Activated naive CD4-positive, alpha-beta T cell (primary cell): ENCODE measurements at regions not wholly inside any gene's neighbourhood (a gene's known extent, or its start where the extent isn't known, plus 50 kb on each side); places are given as distances from the start of the nearest gene placed in this dataset.

Experiments used
- DNase-seq, 4 experiments: peaks; one replicate each; lab custom pipeline; 2025; lab: John Stamatoyannopoulos, UW

DNA sequence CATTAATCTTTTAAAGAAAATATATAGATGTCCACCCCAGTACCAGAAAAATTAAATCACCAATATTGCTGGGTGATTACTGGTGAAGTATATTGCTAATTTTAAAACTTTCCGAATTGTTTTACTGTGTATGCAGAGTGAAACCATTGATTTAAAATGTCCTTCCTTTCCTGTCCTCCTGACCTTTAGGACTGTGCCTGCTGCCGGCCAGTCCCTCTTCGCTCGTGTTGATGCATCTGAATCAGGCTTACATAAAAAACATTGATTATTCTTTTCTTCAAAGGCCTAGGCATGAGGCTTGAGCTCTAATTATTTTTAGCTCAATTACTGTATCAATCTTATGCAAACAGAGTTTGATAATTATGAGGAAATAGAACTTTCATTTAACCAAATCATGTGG is 1128.1 kb downstream of the BRINP3 start:
- no peak for DNase-seq

DNA sequence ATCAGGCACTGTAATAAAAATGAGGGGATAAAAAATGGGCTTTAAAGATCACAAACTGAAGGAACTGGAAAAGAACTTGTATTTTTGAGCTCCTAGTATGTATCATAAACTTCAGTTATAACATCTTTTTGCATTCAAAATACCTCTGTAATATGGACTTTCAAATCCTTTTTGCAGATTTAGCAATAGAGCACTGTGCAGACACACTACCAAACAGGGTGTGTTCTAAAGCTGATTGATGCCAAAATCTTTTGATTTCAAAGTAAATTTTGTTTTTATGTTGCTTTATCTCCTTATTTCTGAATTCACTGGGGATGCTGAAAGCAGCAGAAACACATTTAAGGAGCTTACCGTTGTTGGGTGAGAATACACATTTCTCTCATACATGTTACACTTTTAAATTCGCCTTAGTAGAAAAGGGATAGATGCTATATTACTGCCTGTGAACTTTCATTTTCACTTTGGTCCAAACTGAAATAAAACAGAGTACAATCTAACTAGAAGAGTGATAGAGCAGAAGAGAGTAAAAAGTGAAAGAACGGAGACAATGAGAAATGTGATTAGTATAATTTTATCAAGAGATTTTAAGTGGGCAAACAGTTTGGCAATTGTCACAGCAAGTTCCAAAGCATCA is 1126.6 kb downstream of the BRINP3 start:
- no peak for DNase-seq

DNA sequence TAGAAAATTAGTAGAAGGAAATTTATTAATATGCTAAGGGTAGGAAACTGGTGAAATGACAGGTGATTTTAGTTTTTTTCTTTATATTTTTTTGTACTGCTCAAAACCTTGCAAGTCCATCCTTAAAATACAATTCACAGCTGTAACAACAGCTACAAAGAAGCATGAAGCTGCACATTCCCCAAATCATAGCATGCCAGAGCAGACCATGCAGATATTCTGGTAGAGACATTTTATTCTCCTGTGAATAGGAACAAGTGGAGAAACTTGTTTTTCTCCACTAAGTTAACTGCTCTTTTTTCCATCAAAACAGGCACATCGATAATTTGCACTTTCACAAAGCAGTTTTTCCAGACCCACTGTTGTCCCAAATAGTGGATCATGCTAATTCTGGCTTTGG is 1125.7 kb downstream of the BRINP3 start:
- DNase-seq = no peak

DNA sequence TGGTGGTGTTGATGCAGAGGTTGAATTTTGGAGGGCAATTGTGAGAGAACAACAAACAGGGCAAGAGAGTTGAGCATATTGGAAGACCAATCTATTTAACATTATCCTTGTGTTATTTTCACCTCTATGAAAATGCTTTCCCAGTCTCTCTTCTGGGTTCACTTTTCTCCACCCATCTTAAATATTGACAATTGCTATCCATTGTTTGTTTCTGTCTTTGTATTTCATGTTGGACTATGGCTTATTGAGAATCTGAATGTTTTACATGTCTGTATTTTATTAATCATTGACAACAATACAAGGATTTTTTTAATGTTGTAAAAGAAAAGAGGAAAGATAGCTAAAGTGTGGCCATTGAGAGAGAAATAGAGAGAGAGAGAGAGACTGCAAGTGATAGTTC is 1121.5 kb downstream of the BRINP3 start:
- DNase-seq = no peak

DNA sequence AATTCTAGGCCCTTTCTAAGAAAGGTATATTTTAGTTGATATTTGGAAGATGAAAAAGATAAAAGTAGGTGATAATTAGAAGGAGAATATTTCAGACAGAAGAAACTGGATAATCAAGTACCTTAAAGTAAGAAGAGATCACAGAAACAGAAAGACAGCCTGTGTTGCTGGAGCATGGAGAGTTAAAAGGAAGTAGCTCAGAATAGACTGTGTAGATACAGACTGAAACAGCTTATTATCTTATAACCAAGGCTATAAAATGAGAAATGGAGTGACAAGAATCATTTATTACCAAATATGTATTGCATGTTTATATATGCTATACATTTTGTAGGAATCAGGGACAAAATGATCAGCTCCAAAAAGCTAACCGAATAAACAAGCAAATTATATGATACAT is 1120.3 kb downstream of the BRINP3 start:
- DNase-seq = no peak

DNA sequence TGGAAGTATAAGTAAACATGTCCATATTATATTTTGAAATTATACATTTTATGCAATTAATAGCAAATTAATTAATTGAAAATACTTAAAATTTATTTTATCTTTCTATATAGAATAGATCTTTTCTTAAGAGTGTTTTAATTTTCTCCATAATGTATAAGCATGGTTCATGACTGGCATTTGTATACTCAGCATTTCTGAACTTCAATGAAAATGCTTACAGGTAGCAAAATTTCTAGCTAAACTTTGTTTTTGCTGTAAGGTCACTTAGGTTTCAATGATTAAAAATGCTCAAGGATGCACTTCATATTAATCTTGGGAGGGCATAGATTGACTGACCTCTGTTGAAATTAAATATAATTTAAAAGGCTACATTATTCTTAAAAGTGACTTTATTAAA is 1108.1 kb downstream of the BRINP3 start:
- no peak for DNase-seq

DNA sequence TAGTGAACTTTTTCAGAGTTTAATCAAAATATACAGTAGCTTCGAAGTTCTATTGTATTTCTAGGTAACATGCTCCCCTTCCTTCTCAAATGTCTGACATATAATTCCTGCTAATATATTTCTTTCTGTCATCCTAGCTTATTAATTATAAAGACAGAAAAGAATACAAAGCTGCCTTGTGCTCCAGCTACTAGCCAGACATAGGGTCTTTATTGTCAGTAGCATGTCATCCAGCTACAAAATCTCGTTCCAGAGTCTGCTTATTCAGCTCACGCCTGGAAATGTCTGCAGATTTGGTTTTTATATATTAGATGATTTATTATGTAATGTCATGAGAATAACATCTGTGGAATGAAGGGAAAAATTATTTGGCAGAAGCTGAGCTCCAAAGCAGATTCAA is 1102.8 kb downstream of the BRINP3 start:
- DNase-seq = no peak

DNA sequence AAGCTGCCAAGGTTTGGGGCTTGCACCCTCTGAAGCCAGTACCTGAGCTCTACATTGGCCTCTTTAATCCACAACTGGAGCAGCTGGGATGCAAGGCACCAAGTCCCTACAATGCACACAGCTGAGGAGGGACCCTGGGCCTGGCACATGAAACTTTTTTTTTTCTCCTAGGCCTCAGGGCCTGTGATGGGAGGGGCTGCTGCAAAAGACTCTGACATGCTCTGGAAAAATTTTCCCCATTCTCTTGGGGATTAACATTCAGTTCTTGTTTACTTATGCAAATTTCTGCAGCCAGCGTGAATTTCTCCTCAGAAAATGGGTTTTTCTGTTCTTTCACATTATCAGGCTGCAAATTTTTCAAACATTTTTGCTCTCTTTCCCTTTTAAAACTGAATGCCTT is 1072.2 kb downstream of the BRINP3 start:
- DNase-seq = no peak

DNA sequence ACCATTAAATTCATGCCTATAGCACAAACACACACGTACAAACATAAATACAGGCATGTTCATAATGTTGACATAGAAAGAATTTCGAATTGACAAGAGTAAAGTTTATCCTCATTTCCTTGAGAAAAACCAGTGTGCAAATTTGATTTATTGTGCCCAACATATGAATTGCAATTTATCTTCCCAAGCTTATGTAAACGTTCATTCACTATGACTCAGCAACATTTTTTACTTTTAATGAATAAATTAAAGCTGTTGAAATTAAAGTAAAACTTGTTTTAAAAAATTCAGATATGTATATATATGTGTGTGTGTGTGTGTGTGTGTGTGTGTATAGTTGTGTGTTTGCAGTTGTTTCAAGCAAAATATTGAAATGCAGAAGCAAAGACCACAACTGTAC is 1067.9 kb downstream of the BRINP3 start:
- DNase-seq = no peak

DNA sequence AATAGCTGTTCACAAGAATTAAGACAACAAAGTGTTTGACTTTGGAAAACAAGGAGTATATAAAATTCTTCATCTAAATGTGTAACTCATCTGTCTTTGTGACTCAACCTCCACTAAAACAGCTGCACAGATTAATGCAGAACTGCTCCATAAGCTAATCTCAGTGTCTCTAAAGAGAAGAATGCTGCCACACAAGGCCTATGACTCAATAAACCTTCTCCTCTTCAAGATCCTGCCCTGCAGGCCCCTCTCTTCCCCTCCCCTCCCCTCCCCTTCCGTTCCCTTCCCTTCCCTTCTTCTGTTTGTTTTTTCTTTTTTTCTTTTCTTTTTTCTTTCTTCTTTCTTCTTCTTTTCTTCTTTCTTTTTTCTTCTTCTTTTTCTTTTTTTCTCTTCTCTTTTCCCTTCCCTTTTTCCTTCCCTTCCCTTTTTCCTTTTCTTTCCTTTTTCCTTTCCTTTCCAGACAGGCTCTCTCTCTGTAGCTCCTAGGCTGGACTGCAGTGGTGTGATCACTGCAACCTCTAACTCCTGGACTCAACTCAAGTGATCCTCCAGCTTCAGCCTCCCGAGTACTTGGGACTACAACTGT is 1052.8 kb downstream of the BRINP3 start:
- no peak for DNase-seq

DNA sequence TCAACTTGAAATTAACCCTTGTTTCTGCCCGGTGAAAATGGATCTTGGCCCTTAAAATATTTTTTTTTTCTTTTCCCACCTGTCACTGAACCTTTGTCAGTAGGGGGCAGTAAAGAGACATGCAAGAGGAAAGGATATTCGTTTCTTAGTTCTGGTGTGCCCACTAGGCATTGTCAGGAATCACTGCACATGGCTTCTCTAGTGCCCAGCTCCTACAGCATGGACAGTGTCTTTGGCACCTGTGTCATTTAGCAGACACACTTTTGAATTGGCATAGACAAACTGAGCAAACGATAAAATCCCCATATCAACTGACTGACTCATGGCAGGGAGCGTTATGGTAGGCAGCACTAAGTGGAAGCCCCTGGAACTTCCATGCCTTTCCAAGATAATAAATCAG is 1048.1 kb downstream of the BRINP3 start:
- no peak for DNase-seq

DNA sequence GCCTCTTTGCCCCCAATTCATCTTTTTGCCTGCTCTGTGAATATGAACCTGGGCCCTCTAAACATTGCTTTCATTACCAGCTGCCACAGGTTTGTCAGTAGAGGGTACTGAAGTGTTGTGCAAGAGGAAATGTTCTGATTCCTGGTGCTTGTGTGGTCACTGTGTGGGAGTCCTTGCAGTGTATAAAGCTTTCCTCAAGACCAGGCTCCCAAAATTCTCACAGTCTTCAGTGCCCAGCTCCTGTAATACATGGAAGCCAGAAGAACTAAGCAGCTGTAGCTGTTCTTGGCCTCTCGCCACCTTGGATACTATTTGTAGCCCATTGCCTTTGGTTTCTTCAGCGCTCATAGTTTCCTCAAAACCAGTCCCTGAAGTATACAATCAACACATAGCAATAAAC is 1046.2 kb downstream of the BRINP3 start:
- no peak for DNase-seq

DNA sequence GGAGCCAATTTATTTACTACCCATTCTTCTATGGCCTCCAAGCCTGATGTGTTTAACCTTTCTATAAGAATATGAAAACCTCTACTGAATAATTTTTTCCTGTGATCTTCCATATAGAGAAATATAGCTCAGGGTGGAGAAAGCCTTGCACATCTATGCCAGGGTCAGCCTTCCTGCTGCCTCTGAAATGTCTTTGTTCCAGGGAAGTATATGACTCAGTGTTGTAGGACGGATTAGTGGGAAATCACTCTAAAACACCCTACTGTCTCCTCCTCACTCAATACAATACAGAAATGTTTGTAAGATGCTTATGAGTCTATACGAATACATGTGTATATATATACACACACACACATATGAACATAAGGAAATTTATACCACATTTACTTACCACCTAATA is 1044.9 kb downstream of the BRINP3 start:
- DNase-seq = no peak

DNA sequence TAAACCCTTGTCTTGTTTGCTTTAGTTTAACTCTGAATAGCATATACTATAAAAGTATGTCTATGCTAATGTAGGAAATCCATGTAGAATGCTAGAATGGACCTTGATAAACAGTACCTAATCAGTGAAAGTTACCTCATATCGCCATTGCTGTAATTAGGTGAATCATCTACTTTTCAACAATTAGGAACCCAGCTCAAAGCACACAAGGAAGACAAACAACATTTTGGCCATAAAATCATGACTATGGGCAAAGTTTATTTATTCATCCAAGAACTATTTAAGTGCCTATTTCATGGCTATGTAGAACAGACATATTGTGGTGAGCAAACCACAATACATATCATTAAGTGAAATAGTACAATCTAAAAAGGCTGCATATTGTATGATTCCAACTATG is 1043.2 kb downstream of the BRINP3 start:
- no peak for DNase-seq

DNA sequence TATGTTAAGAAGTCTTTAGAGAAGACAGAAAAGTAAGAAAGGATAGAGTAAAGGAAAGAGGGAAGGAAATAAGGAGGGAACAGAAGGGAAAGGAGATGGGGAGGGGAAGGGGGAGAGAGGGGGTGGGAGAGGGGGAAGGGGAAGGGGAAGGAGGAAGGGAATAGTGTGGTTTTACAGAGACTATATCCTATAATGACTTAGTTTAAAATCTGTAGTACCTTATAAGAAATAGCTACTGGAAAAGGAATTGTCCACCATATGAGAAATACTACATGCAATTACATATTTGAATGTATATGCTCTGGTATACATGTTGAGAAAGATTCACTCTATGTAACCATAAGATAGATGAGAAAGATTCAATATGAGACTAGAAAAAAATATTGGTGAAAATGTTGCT is 1042.3 kb downstream of the BRINP3 start:
- DNase-seq = no peak

DNA sequence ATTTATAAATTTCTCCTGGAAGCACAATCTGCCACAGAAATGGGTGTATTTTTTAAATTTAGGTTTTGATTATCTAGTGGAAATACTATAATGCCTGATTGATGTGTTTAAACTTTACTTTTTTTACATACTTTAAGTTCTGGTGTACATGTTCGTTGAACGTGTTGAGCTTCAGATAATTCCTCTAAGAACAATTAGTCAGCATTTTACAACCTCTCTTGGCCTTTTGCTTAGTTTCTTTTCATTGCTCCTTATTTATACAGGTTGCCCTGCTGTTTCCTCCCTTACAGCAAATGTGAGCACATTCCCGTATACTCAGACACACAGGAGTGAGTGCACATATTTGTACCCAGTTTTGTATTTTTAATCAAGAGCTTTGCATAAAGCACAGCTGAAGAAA is 1038.9 kb downstream of the BRINP3 start:
- DNase-seq = no peak

DNA sequence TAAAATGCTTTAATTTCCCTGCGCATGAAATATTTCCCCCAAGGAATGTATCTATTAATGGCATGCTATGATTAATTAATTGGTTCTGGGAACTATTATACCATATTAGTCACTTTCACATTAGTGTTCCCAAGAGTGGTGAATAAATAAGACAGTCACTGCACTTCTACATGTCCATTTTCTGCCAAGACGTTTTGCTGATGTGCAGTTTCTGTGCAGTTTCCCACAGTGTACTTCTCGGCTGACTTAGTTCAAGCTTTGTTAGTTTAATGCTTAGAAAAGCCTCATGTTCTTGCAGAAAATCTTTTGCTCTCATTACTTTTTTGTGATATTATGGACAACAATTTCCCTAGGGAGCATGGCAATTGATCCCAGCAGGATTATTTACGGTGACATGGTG is 1014.5 kb downstream of the BRINP3 start:
- DNase-seq = no peak

DNA sequence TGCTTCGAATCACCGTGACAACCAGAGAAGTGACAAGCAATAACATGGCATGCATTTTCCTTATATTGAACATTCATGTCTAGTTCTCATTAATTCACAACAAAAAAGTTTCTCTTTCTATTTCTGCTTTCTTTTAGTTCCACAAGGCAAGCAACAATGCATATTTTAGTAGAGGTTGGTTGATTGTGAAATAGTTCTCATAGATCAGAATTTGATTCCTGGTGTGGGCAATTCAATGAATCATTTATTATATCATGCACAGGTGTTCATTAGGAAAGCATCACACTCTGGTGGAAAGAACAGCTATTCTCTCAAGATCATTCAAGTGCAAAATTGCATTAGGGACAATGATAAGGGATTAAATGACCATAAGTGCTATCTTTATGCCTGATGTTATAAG is 980.9 kb downstream of the BRINP3 start:
- DNase-seq = no peak

DNA sequence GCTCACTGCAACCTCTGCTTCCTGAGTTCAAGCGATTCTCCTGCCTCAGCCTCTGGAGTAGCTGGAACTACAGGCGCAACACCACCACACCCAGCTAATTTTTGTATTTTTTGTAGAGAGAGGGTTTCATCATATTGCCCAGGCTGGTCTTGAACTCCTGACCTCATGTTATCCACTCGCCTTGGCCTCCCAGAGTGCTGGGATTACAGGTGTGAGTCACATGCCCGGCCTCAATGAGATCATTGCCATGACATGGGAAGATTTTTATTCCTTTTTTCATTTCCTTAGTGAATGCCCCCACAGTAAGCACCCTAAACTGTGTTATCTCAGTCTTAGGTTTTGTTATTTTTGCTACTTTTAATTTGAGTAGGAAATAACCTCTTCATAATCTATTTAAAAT is 977.9 kb downstream of the BRINP3 start:
- no peak for DNase-seq

DNA sequence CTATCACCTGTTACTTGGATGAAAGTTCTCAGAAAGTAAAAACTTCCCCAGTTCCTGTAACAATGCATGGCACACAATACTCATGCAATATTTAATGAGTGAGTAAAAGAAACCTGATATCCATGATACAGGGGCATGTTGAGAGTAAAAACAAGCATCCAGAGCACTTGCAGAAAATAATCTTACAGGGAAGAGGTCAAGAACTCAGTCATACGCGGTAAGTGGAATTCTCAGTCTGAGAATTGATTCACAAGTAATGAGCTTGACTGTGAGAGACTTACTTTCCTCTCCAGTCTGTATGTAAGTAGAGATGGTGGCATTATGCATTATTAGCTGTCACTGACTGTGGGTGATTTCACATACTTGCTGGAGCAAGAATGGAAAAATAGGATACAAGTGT is 976.9 kb downstream of the BRINP3 start:
- no peak for DNase-seq

DNA sequence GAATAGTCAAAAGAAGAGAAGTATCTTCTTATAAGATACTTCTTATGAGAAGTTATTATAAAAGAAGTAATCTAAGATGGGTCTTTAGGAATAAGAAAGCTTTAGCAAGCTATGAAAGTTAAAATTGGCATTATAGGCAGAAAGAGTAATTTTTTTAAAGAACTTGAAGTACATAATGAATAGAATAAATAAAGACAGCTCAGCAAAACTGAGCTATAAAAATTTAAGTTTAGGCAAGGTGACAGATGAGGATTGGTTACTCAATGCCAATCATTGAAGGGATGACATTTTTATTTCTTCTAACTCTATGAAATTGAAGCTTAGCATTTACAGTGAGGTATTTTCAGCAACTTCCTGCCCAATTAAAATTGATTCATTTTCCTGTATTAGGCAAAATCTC is 966.8 kb downstream of the BRINP3 start:
- DNase-seq = no peak

DNA sequence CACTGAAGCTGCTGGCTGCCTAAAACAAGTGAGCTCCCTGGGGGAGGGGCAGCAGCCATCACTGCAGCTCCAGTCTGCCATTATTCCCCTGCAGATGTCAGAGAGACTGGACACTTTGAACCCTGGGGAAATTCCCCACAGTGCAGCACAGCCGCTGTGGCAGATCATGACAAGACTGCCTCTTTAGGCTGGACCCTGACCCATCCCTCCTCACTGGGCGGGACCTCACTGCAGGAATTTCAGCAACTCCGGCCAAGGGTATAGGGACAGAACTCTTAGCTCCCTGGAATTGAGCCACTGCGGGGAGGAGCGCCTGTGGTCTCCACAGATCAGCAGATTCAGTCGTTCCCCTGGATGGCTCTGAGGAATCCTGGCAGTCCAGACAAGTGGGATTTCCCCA is 964.6 kb downstream of the BRINP3 start:
- DNase-seq = no peak

DNA sequence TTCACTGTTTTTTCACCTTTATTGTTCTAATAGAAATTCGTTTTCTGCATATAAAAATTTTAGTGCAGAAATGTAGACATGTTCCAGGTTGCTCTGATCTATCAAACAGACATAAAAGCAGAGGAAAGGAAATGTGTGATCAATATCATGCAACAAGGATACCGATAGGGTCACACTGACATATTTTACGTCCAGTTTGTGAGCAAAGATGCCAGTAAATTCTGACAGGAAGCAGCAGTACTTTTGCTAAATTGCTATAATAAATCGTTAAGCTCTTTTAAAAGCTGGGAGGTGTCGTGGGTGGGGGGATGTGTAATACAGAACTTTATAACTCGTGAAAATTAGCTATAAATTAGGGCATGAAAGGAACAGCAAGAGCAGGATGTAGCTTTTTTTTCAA is 955.2 kb downstream of the BRINP3 start:
- DNase-seq = no peak

DNA sequence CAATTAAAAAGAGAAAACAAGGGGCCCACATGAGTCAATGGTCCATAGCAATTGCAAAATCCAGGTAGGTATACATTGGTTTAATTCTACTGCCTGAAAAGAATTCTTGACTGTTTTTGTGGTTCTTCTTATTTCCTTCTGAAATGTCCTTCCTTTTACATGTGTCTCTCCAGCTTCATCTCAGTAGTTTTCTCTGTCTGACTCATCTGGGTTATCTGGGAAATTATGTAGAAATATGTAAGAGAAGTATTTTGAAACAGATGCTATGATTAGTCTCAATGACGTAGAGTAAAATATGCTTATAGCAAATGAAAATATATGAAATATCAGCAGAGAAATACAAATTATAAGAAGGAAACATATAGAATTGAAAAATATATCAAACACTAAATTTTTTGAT is 953.2 kb downstream of the BRINP3 start:
- no peak for DNase-seq

DNA sequence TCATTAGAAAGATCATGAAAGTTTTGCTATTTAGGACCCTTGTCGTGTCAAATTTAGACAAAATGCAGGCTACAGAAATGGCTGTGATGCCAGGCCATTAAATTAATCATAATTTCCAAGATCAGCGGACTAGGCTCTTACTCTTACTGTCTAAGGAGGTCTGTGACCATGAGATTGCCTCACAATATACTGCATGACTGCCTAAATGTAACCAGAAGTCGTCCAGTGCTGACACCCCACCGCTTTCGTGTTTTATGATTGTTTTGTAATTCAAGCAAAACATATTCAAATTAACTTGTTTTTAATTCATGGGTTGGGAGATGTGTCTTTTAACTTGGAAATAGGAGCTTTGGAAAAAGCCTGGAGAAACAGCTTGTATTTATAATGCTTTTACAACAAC is 947.5 kb downstream of the BRINP3 start:
- DNase-seq = no peak
